Activated naive CD4-positive, alpha-beta T cell treated with anti-CD3 and anti-CD28 coated beads, Interleukin-2, amount 10 ng/mL, durations not matched to agents 7 days and 5 days (primary cell): ENCODE measurements at regions not wholly inside any gene's neighbourhood (a gene's known extent, or its start where the extent isn't known, plus 50 kb on each side); places are given as distances from the start of the nearest gene placed in this dataset.

Source experiments
- CTCF ChIA-PET: fragments of 350-600 bp; sonication (Branson Sonifier 250); formaldehyde crosslinking; loops from one replicate; lab custom pipeline; 2021; ENCODE audit warnings: antibody characterized with exemption; lab: Charles Lee
- DNase-seq: peaks from one replicate; pipeline ENCODE4 v3.0.0-alpha.2; 2020
- H3K27ac Mint-ChIP-seq: one replicate; pipeline ENCODE4 v1.8.0; 2021; ENCODE audit warnings: mild to moderate bottlenecking, moderate library complexity, mixed read lengths
- H3K27me3 Mint-ChIP-seq: one replicate; pipeline ENCODE4 v1.8.0; 2021; ENCODE audit warnings: mild to moderate bottlenecking, mixed read lengths
- H3K36me3 Mint-ChIP-seq: one replicate; pipeline ENCODE4 v1.8.0; 2021; ENCODE audit warnings: mixed read lengths
- H3K4me1 Mint-ChIP-seq: one replicate; pipeline ENCODE4 v1.8.0; 2021; ENCODE audit warnings: mixed read lengths
- H3K4me3 Mint-ChIP-seq: one replicate; pipeline ENCODE4 v1.8.0; 2021; ENCODE audit warnings: mild to moderate bottlenecking, moderate library complexity, mixed read lengths
- H3K9me3 Mint-ChIP-seq: one replicate; pipeline ENCODE4 v1.8.0; 2021; ENCODE audit warnings: mixed read lengths

DNA sequence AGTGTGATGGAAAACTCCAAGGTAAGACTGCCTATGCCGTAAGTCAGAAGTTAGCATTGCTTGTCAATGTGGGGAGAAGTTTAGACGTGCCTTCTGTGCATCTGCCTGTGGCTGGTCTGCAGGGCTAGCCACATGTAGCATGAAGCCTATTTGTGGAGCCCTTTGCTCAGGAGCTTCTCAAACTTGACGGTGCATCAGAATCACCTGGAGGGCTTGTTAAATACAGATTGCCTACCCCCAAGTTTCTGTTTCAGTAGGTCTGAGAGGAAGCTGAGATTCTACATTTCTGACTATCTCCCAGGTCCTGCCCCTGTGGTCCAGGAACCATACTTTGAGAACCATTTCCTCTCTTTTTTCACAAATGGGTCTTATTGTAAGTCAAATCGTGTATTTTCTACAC is 292.1 kb upstream of the TPM1 start:
- CTCF ChIA-PET = interaction anchor here (1.0 kb wide), 1 partner anchor 8 kb away, joined by 3 read pairs; no protein-coding TSS in a partner anchor
- Mint-ChIP-seq H3K27ac (no peak overlapping the region), H3K27me3 (peaks cover 11% of the 10 kb centered on the region), H3K4me3 (no peak overlapping the region), H3K4me1 (no peaks in the 10 kb centered on the region), H3K9me3 (no peaks in the 10 kb centered on the region), H3K36me3 (no peaks in the 10 kb centered on the region)
- no peak for DNase-seq

DNA sequence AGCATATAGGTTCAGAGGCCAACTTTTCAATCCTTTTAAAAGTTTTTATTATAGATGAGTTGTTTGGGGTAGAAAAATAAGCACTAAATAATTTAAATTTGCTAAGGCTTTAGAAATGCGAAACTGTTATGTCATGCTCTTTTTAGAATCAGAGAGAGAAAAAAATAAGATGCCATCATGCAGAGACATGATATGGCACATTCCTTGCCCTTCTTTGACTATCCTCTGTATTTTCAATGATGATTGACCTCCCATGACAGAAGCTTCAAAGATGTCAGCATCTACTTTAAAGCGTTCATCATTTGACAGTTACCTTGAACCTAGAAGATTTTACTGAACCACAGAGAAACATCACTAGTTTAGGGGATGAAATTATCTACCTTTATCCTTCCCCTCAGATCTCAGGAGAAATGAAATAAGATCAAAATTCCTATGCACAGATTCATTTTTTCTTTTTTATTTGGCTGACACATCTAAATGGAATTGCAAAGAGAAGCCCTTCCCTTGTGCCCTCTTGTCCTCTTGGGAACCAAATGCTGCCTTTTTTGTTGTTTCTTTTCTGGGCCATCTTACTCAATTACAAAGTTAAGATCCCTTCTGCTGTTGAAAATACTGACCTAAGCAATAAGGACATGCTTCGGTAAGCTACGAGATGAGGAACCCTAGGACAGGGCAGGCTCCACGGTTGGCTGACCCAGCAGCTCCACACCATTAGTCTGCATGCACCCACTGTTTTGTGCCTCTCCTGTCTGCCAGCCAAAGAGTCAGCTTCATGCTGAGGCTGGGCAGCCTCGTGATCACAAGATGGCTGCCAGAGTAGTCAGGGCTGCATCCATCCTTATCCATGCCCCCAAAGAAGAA is 289.7 kb upstream of the TPM1 start:
- Mint-ChIP-seq H3K27me3 (peaks cover 11% of the 10 kb centered on the region), H3K9me3 (no peaks in the 10 kb centered on the region), H3K27ac (no peak overlapping the region), H3K4me1 (no peaks in the 10 kb centered on the region), H3K4me3 (no peak overlapping the region), H3K36me3 (no peaks in the 10 kb centered on the region)
- CTCF ChIA-PET = no interaction called here
- no peak for DNase-seq

DNA sequence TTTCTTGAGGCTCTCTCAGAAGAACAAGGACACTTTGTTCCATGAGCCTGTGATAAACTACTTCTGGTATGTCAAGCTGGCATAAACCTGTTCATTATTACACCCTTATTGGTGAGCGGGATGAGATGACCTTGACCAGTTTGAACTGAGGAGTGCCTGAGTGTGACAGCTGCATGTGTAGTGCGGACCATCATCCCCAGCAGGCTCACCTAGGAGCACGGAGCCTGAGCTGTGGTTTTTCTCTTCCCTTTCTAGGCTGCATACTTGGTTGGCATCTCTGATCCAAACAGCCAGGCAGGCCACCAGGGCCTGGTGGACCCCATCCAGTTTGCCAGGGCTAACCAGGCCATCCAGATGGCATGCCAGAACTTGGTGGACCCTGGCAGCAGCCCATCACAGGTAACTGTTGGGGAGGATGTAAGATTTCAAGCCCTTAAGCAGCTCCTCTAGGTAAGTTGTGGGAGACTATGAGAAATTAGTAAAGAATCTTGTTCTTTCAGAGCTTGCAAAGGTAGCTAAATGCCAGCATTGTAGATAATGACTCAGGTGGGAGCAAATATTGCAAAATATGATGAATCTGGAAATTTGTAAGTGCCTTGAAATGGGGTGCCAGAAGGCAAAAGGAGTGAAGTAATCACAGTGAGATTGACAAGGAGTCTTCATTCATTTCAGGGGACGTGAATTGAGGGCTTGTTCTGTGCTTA is 288.9 kb upstream of the TPM1 start:
- H3K27me3 Mint-ChIP-seq = peaks cover 11% of the 10 kb centered on the region
- CTCF ChIA-PET = no interaction called here
- H3K4me1 Mint-ChIP-seq = no peaks in the 10 kb centered on the region
- DNase-seq = no peak
- H3K9me3 Mint-ChIP-seq = no peaks in the 10 kb centered on the region
- H3K4me3 Mint-ChIP-seq = no peak overlapping the region
- H3K27ac Mint-ChIP-seq = no peak overlapping the region
- H3K36me3 Mint-ChIP-seq = no peaks in the 10 kb centered on the region

DNA sequence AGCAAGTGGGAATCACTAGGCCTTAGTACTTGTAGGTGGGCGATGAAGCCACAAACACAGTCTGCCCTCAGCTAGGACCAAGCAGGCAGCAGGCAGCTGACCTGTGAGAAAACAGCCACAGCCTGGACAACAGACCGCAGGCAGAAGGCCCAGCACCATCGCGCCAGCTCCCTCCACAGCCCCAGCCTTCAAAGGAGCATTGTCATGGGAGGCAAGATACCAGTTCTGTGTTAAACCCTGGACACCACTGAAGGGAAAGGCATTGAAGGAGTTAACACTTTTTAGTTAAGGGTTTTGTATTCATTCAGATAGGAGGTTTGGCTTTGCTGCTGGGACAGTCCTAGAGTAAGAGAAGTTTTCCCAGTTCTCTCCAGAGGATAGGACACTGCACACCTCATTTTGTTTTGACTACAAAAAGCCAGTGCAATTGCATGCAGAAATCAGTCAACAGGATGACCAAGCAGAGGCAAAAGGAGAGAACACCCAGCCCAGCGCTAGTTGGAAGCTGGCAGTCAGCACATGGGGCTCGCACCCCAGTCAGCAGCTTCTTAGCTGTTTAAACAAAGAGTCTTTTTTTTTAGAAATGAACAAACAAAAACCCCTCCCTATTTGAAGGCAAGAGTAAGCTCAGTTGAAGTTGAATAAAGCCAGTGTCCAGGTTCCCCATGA is 286.1 kb upstream of the TPM1 start:
- H3K9me3 Mint-ChIP-seq = no peaks in the 10 kb centered on the region
- CTCF ChIA-PET = interaction anchor here (1.2 to 1.8 kb wide), 2 partner anchors 10 to 14 kb away, joined by 3 to 5 read pairs; no protein-coding TSS in a partner anchor
- no peaks in the 10 kb centered on the region for H3K4me1 Mint-ChIP-seq
- H3K27me3 Mint-ChIP-seq = peaks cover 4% of the 10 kb centered on the region
- no peak overlapping the region for H3K4me3 Mint-ChIP-seq
- no peaks in the 10 kb centered on the region for H3K36me3 Mint-ChIP-seq
- H3K27ac Mint-ChIP-seq = no peak overlapping the region
- DNase-seq = no peak

DNA sequence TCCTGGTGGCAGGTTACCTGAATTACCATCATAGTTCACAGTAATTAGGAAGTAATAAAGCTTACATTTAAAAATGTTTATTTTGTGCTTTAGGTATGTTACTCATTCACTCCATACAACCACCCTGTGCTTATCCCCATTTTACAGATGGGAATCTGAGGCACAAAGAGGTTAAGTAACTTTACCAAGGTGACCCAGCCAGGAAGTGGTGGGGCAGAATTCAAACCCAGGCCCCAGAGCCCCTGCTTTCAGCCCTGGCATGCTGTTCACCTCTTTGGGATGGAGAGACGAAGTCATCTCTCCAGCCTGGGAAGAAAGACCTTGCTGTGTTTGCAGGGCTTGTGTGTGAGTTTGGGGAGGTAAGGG is 285.6 kb upstream of the TPM1 start:
- no peak for DNase-seq
- no peaks in the 10 kb centered on the region for H3K4me1 Mint-ChIP-seq
- no peak overlapping the region for H3K27ac Mint-ChIP-seq
- H3K9me3 Mint-ChIP-seq = no peaks in the 10 kb centered on the region
- H3K27me3 Mint-ChIP-seq = peaks cover 4% of the 10 kb centered on the region
- no peak overlapping the region for H3K4me3 Mint-ChIP-seq
- CTCF ChIA-PET = interaction anchor here (0.6 to 1.8 kb wide), 3 partner anchors 11 to 78 kb away, joined by 3 to 5 read pairs (median 3); no protein-coding TSS in a partner anchor
- no peaks in the 10 kb centered on the region for H3K36me3 Mint-ChIP-seq

DNA sequence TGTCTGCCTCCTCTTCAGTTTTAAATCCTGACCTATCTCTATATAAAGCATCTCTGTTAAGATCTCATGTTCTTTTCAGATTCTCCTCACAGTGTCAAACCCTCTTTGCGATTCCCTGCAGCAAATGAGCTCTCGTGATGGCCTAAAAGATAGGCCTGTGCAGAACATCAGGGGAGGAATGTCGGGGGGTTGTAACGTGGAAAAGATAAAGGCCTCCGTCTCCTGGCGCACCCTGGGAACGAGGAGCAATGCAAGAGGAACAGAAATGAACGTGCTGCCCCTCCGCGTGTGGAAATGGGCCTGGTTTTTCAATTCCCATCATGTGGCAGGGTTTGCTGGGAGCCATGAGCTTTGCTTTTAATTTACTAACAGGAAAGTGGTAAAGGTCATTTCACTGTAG is 285.0 kb upstream of the TPM1 start:
- CTCF ChIA-PET = interaction anchor here (0.6 to 1.8 kb wide), 4 partner anchors 11 to 309 kb away, joined by 3 to 5 read pairs (median 4); no protein-coding TSS in a partner anchor
- Mint-ChIP-seq H3K9me3 (no peaks in the 10 kb centered on the region), H3K4me1 (no peaks in the 10 kb centered on the region), H3K36me3 (no peaks in the 10 kb centered on the region), H3K27me3 (no peaks in the 10 kb centered on the region), H3K4me3 (no peak overlapping the region), H3K27ac (no peak overlapping the region)
- DNase-seq = no peak

DNA sequence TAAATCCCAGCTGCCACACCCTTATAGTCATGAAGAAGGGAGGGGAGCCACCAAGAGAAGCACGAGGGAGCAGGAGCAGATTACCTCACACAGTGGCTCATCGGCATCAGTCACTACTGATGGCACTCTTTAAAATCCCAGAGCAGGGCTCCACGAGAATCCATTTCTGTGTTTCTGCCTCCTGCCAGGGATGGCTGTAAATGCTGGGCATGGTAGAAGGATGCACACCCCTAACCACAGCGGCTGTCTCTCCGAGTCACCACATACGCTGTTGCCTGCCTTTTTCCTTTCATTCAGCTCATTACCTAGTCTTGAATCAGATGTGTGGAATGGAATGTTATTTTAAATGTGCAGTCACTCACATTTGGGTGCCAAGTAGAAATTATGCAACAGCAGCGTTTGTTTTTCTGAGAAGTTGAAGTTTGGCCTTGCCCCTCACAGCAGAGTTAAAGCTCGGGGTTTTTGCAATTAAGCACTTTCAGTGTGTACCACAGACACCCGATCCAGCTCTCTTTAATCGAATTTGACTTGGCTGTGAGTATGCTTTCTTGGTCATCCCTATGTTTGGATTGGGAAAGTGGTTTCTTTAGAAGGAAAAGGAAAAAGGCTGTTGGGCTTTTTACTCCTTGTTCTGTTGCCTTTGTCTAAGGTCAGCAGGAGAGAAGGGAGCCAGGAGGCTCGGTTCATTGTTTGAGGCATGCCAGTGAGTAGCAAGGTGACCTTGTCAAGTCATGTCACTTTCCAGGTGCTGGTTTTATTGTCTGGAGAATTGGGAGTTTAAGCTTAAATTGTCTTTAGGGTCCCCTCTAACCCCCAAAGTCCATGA is 284.2 kb upstream of the TPM1 start:
- no peak overlapping the region for H3K4me3 Mint-ChIP-seq
- H3K36me3 Mint-ChIP-seq = no peaks in the 10 kb centered on the region
- H3K27ac Mint-ChIP-seq = no peak overlapping the region
- CTCF ChIA-PET = interaction anchor here (1.8 kb wide), 1 partner anchor 16 kb away, joined by 5 read pairs; no protein-coding TSS in a partner anchor
- H3K27me3 Mint-ChIP-seq = no peaks in the 10 kb centered on the region
- H3K9me3 Mint-ChIP-seq = no peaks in the 10 kb centered on the region
- no peaks in the 10 kb centered on the region for H3K4me1 Mint-ChIP-seq
- no peak for DNase-seq

DNA sequence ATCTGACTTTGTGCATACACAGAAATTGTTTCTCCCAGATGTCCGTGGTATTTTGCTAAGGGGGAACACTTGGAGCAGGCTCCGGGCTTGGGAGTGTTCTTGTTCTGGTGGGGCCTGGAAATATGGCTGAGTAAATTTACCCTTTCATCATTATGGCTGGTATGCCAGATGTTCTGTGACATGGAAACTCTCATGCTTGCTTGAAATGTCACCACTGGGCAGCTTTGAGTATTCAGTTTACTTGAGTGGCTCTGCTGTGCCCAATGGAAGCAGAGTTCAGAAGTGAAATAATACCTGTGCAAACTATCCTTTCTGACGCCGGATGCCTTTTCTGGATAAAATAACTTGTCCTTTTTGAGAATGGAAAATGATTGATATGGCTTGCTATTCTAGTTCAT is 283.6 kb upstream of the TPM1 start:
- no peak overlapping the region for H3K27ac Mint-ChIP-seq
- H3K9me3 Mint-ChIP-seq = no peaks in the 10 kb centered on the region
- CTCF ChIA-PET = interaction anchor here (1.5 kb wide), 1 partner anchor 17 kb away, joined by 5 read pairs; no protein-coding TSS in a partner anchor

DNA sequence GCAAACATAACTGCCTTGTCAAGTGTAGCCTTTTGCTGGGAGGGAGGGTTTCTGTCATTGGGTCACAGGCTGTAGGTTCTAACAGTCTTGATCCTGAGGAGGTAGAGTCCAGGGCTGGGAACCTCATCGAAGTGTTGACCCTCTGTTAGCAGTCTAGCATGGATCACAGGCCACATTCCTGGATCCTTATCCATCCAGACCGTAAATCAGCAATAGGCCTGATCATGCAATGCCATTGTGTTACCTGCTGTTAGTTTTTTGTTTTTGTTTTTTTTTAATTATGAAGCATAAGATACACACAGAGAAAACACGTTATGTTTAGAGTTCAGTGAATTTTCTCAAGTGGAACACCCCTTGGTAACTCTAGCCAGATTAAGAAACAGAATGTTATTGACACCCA is 282.0 kb upstream of the TPM1 start:
- H3K36me3 Mint-ChIP-seq = no peaks in the 10 kb centered on the region
- H3K4me1 Mint-ChIP-seq = no peaks in the 10 kb centered on the region
- no peaks in the 10 kb centered on the region for H3K27me3 Mint-ChIP-seq
- no peak for DNase-seq
- H3K4me3 Mint-ChIP-seq = no peak overlapping the region
- no peaks in the 10 kb centered on the region for H3K9me3 Mint-ChIP-seq
- H3K27ac Mint-ChIP-seq = no peak overlapping the region
- CTCF ChIA-PET = interaction anchor here (1.5 kb wide), 1 partner anchor 18 kb away, joined by 5 read pairs; no protein-coding TSS in a partner anchor

More for the DNA sequence above, 283.6 kb upstream of the TPM1 start:
- no peaks in the 10 kb centered on the region for H3K27me3 Mint-ChIP-seq
- H3K4me1 Mint-ChIP-seq = no peaks in the 10 kb centered on the region
- DNase-seq = no peak
- H3K4me3 Mint-ChIP-seq = no peak overlapping the region
- no peaks in the 10 kb centered on the region for H3K36me3 Mint-ChIP-seq

DNA sequence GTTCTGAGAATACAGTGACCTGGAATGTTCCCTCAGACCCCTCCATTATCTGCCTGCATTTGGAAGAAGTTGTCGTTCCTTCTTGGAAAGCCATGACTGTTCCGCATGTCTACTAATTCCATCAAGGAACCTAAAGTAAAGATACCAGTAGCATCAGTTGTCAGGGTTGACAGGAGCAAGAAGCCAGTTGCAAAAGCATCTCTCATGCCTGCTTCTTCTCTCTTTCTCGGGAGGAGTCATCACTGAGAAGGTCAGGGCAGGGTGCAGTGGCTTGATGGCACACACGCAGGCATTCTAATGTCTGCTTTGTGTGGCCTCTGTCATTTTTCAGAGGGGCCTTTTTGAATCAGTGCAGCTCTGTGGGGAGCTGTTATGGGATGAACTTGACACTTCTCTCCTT is 276.6 kb upstream of the TPM1 start:
- Mint-ChIP-seq H3K9me3 (no peaks in the 10 kb centered on the region), H3K4me1 (no peaks in the 10 kb centered on the region), H3K27me3 (no peaks in the 10 kb centered on the region), H3K36me3 (no peaks in the 10 kb centered on the region), H3K27ac (no peak overlapping the region), H3K4me3 (no peak overlapping the region)
- DNase-seq = no peak
- CTCF ChIA-PET = no interaction called here

DNA sequence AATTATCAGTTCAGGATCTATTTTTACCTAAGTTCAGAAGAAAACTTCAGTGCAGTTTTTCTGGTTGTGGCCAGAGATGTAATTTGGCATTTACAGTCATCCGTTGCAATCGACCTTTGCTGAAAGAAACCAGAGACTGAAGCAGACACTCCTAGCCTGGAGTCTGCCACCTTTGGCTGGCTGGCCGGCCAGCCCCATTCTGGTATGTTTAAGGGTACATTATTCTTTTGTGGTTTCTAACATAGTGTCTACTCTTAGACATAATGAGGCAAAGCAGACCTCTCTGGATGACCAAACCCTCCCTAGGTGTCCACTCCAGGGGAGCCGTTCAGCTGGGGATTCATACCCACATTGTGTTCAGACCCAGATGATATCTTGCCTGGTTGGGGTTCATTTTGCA is 275.9 kb upstream of the TPM1 start:
- CTCF ChIA-PET = no interaction called here

DNA sequence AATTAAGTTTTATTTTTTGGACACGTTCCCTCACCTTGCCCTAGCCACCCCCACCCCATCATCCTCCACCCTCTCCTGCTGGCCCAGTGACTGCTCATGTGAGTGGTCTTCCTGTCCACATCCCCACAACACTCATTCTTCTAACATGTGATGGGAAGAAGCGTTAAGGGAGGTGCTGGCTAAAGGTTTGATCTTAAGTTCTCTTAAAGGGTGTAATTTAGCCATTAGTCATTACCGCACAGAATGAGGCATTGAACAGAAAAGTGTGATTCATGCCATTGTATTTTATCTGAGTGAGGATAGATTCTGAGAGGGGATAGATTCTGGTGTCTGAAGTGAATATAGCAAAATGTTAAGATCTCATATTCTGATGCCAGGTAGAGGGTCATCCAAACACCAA is 272.9 kb upstream of the TPM1 start:
- no peaks in the 10 kb centered on the region for H3K4me1 Mint-ChIP-seq
- H3K27me3 Mint-ChIP-seq = no peaks in the 10 kb centered on the region
- no peaks in the 10 kb centered on the region for H3K9me3 Mint-ChIP-seq
- CTCF ChIA-PET = no interaction called here
- DNase-seq = no peak
- no peak overlapping the region for H3K27ac Mint-ChIP-seq
- no peaks in the 10 kb centered on the region for H3K36me3 Mint-ChIP-seq
- no peak overlapping the region for H3K4me3 Mint-ChIP-seq

More for the DNA sequence above, 275.9 kb upstream of the TPM1 start:
- no peak for DNase-seq
- Mint-ChIP-seq H3K9me3 (no peaks in the 10 kb centered on the region), H3K36me3 (no peaks in the 10 kb centered on the region), H3K27me3 (no peaks in the 10 kb centered on the region), H3K4me3 (no peak overlapping the region), H3K27ac (no peak overlapping the region), H3K4me1 (no peaks in the 10 kb centered on the region)

DNA sequence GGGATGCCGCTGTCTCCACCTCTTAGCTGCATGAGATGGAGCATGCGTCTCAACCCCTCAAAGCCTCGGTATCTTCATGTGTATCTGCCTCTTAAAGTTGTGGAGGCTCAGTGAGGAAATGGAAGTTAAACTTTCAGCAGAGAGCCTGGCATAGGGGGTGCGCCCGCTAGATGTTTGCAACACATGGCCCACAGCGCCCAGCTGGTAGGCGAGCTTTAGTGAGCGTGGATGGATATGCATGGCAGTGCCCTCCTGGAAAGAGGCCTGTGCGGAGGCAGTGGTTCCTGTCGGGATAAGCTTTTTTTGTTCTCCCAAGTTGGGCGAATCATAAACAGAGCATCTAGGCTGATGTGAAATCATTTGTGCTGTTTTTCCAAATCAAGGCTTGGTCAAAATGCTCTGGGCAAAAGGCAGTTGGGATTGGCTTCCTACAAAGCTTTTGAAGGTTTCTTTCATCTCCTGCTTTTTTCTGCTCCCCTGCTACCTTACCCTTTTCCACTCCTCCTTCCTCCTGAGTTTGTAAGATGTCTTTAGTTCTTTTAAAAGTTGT is 272.4 kb upstream of the TPM1 start:
- Mint-ChIP-seq H3K9me3 (no peaks in the 10 kb centered on the region), H3K36me3 (no peaks in the 10 kb centered on the region), H3K27me3 (no peaks in the 10 kb centered on the region), H3K4me1 (no peaks in the 10 kb centered on the region), H3K4me3 (no peak overlapping the region), H3K27ac (no peak overlapping the region)
- CTCF ChIA-PET = no interaction called here
- DNase-seq = no peak
